SK-N-SH treated with all-trans-retinoic acid at 6 μM for 48 hours (cell line): ENCODE measurements at regions not wholly inside any gene's neighbourhood (a gene's known extent, or its start where the extent isn't known, plus 50 kb on each side); places are given as distances from the start of the nearest gene placed in this dataset.

Experiments used
- ATAC-seq: fragments of 200-7000 bp; cut with Tn5 transposase; 3 replicates; pipeline ENCODE4 v1.9.1; 2020; ENCODE audit warnings: mild to moderate bottlenecking, moderate library complexity
- ARNTL ChIP-seq: fragments of 450-650 bp; formaldehyde crosslinking; IDR thresholded peaks from 2 replicates; pipeline ENCODE4 v1.5.0; 2020; ENCODE audit warnings: low read depth, mild to moderate bottlenecking, moderate library complexity, borderline replicate concordance
- BACH2 ChIP-seq: fragments of 250-450 bp; sonication (Bioruptor Pico); IDR thresholded peaks from 2 replicates; pipeline ENCODE4 v1.9.0; 2021; ENCODE audit warnings: mild to moderate bottlenecking, borderline replicate concordance
- CREB5 ChIP-seq: fragments of 250-450 bp; sonication (Bioruptor Pico); IDR thresholded peaks from 2 replicates; pipeline ENCODE4 v1.5.1; 2020; ENCODE audit warnings: low read depth, mild to moderate bottlenecking, moderate library complexity
- CSDC2 ChIP-seq: fragments of 250-450 bp; sonication (Bioruptor Pico); IDR thresholded peaks from 2 replicates; pipeline ENCODE4 v1.5.0; 2020; ENCODE audit warnings: mild to moderate bottlenecking, moderate library complexity
- GLIS3 ChIP-seq: fragments of 250-450 bp; sonication (Bioruptor Pico); IDR thresholded peaks from 2 replicates; pipeline ENCODE4 v1.5.0; 2020; ENCODE audit warnings: mild to moderate bottlenecking, moderate library complexity
- ISL1 ChIP-seq: fragments of 250-450 bp; sonication (Bioruptor Pico); IDR thresholded peaks from 2 replicates; pipeline ENCODE4 v2.1.2; 2022; ENCODE audit warnings: mild to moderate bottlenecking, moderate library complexity
- OSR1 ChIP-seq: fragments of 250-450 bp; sonication (Bioruptor Pico); IDR thresholded peaks from 2 replicates; pipeline ENCODE4 v1.8.0; 2022; ENCODE audit warnings: moderate library complexity, mild to moderate bottlenecking, inconsistent platforms
- PPARA ChIP-seq: fragments of 250-450 bp; sonication (Bioruptor Pico); IDR thresholded peaks from 2 replicates; pipeline ENCODE4 v1.5.0; 2020; ENCODE audit warnings: mild to moderate bottlenecking, borderline replicate concordance
- RARB ChIP-seq: fragments of 250-450 bp; sonication (Bioruptor Pico); IDR thresholded peaks from 2 replicates; pipeline ENCODE4 v1.8.0; 2021; ENCODE audit warnings: mild to moderate bottlenecking, moderate library complexity
- SNAI2 ChIP-seq: fragments of 250-450 bp; sonication (Bioruptor Pico); IDR thresholded peaks from 2 replicates; pipeline ENCODE4 v1.5.0; 2020; ENCODE audit warnings: mild to moderate bottlenecking, moderate library complexity
- TCF4 ChIP-seq: fragments of 250-450 bp; sonication (Bioruptor Pico); IDR thresholded peaks from 2 replicates; pipeline ENCODE4 v1.8.0; 2021; ENCODE audit warnings: mild to moderate bottlenecking, moderate library complexity, borderline replicate concordance
- TOX ChIP-seq: fragments of 250-450 bp; sonication (Bioruptor Pico); IDR thresholded peaks from 2 replicates; pipeline ENCODE4 v1.8.0; 2021; ENCODE audit warnings: mild to moderate bottlenecking, moderate library complexity, borderline replicate concordance
- ZC3H10 ChIP-seq: fragments of 250-450 bp; sonication (Bioruptor Pico); IDR thresholded peaks from 2 replicates; pipeline ENCODE4 v1.5.1; 2021; ENCODE audit warnings: mild to moderate bottlenecking, moderate library complexity
- ZFP3 ChIP-seq: fragments of 250-450 bp; sonication (Bioruptor Pico); IDR thresholded peaks from 2 replicates; pipeline ENCODE4 v1.5.0; 2020; ENCODE audit warnings: mild to moderate bottlenecking, moderate library complexity
- ZFP30 ChIP-seq: fragments of 450-650 bp; formaldehyde crosslinking; IDR thresholded peaks from 2 replicates; pipeline ENCODE4 v1.5.0; 2022; ENCODE audit warnings: mild to moderate bottlenecking, moderate library complexity
- ZNF565 ChIP-seq: fragments of 450-650 bp; formaldehyde crosslinking; conservative IDR thresholded peaks from 2 replicates; pipeline ENCODE4 v1.5.0; 2020; ENCODE audit warnings: low read depth, mild to moderate bottlenecking, moderate library complexity
- ZNF70 ChIP-seq: fragments of 450-650 bp; formaldehyde crosslinking; IDR thresholded peaks from 2 replicates; pipeline ENCODE4 v1.5.0; 2020; ENCODE audit warnings: mild to moderate bottlenecking, moderate library complexity
- TF ChIP-seq, protein P1 (sequence below): fragments of 250-450 bp; sonication (Bioruptor Pico); IDR thresholded peaks from 2 replicates; pipeline ENCODE4 v1.5.0; 2020; ENCODE audit warnings: mild to moderate bottlenecking, moderate library complexity
- TF ChIP-seq, protein P2 (sequence below): fragments of 250-450 bp; sonication (Bioruptor Pico); IDR thresholded peaks from 2 replicates; pipeline ENCODE4 v1.5.1; 2021; ENCODE audit warnings: mild to moderate bottlenecking, moderate library complexity
- TF ChIP-seq, protein P3 (sequence below): fragments of 250-450 bp; sonication (Bioruptor Pico); IDR thresholded peaks from 2 replicates; pipeline ENCODE4 v1.8.0; 2020; ENCODE audit warnings: mild to moderate bottlenecking, moderate library complexity, borderline replicate concordance
- TF ChIP-seq, protein P4 (sequence below): fragments of 250-450 bp; sonication (Bioruptor Pico); IDR thresholded peaks from 2 replicates; pipeline ENCODE4 v1.8.0; 2021; ENCODE audit warnings: low read depth, mild to moderate bottlenecking, moderate library complexity, borderline replicate concordance

DNA sequence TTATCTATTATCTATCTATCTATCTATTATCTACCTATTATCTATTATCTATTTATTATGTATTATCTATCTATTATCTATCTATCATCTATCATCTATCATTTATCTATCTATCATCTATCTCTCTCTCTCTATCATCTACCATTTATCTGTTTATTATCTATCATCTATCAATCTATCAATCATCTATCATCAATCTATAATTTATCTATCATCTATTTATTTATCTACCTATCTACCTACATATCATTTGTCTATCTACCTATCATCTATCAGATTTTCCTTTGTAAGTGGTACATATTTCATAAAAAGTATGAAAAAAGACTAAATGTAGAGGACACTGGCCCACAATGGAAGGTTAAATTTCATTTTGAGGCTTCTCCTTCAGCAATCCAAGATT, 212.1 kb upstream of the EXOC2 start:
- no peak for ATAC-seq
- no peak for TF ChIP-seq ZFP3
- no peak for TF ChIP-seq PPARA
- TF ChIP-seq TCF4 (CRISPR knock-in tag): no peak
- no peak for TF ChIP-seq ZFP30 (CRISPR knock-in tag)
- no peak for TF ChIP-seq BACH2
- TF ChIP-seq SNAI2 (CRISPR knock-in tag): no peak
- TF ChIP-seq, protein P1, sequence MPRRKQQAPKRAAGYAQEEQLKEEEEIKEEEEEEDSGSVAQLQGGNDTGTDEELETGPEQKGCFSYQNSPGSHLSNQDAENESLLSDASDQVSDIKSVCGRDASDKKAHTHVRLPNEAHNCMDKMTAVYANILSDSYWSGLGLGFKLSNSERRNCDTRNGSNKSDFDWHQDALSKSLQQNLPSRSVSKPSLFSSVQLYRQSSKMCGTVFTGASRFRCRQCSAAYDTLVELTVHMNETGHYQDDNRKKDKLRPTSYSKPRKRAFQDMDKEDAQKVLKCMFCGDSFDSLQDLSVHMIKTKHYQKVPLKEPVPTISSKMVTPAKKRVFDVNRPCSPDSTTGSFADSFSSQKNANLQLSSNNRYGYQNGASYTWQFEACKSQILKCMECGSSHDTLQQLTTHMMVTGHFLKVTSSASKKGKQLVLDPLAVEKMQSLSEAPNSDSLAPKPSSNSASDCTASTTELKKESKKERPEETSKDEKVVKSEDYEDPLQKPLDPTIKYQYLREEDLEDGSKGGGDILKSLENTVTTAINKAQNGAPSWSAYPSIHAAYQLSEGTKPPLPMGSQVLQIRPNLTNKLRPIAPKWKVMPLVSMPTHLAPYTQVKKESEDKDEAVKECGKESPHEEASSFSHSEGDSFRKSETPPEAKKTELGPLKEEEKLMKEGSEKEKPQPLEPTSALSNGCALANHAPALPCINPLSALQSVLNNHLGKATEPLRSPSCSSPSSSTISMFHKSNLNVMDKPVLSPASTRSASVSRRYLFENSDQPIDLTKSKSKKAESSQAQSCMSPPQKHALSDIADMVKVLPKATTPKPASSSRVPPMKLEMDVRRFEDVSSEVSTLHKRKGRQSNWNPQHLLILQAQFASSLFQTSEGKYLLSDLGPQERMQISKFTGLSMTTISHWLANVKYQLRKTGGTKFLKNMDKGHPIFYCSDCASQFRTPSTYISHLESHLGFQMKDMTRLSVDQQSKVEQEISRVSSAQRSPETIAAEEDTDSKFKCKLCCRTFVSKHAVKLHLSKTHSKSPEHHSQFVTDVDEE (CRISPR knock-in tag): no peak
- TF ChIP-seq, protein P2, sequence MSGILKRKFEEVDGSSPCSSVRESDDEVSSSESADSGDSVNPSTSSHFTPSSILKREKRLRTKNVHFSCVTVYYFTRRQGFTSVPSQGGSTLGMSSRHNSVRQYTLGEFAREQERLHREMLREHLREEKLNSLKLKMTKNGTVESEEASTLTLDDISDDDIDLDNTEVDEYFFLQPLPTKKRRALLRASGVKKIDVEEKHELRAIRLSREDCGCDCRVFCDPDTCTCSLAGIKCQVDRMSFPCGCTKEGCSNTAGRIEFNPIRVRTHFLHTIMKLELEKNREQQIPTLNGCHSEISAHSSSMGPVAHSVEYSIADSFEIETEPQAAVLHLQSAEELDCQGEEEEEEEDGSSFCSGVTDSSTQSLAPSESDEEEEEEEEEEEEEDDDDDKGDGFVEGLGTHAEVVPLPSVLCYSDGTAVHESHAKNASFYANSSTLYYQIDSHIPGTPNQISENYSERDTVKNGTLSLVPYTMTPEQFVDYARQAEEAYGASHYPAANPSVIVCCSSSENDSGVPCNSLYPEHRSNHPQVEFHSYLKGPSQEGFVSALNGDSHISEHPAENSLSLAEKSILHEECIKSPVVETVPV (CRISPR knock-in tag): no peak
- no peak for TF ChIP-seq CSDC2 (CRISPR knock-in tag)
- TF ChIP-seq ZC3H10 (CRISPR knock-in tag): no peak

DNA sequence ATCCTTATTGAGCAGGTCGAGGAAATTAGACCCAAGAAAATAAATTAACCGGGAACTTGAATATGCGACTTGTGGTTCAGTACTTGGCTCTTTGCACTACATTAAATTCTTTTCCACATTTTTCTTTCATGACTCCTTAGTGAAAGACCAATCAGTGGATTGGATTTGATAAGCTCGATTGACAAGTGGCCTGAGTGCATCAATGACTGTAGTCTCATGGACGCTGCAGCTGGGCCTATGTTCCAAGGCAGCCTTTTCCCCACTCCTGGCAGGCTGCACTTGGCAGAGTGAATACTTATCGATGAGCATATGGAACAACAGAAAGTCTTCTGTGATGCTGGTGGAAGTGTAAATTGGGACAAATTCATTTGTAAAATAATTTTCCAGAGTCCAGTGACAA, 210.8 kb upstream of the EXOC2 start:
- no peak; the same call in 2 of the 3 replicates for ATAC-seq
- no peak for TF ChIP-seq CSDC2 (CRISPR knock-in tag)
- no peak for TF ChIP-seq PPARA
- no peak for TF ChIP-seq ZNF565 (CRISPR knock-in tag)
- no peak for TF ChIP-seq ZFP30 (CRISPR knock-in tag)
- no peak for TF ChIP-seq OSR1
- TF ChIP-seq CREB5 (CRISPR knock-in tag): no peak
- TF ChIP-seq ZC3H10 (CRISPR knock-in tag): no peak
- no peak for TF ChIP-seq ISL1
- TF ChIP-seq, protein P3, sequence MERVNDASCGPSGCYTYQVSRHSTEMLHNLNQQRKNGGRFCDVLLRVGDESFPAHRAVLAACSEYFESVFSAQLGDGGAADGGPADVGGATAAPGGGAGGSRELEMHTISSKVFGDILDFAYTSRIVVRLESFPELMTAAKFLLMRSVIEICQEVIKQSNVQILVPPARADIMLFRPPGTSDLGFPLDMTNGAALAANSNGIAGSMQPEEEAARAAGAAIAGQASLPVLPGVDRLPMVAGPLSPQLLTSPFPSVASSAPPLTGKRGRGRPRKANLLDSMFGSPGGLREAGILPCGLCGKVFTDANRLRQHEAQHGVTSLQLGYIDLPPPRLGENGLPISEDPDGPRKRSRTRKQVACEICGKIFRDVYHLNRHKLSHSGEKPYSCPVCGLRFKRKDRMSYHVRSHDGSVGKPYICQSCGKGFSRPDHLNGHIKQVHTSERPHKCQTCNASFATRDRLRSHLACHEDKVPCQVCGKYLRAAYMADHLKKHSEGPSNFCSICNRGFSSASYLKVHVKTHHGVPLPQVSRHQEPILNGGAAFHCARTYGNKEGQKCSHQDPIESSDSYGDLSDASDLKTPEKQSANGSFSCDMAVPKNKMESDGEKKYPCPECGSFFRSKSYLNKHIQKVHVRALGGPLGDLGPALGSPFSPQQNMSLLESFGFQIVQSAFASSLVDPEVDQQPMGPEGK: no peak
- no peak for TF ChIP-seq GLIS3 (CRISPR knock-in tag)
- TF ChIP-seq TCF4 (CRISPR knock-in tag): no peak
- TF ChIP-seq ZNF70 (CRISPR knock-in tag): no peak
- TF ChIP-seq, all 23 proteins: peak for 0

GRCh38 chr6:901696-902460, 208.9 kb upstream of the EXOC2 start:
- no peak for ATAC-seq
- TF ChIP-seq ZNF565 (CRISPR knock-in tag) (no peak), RARB (CRISPR knock-in tag) (no peak)

- ATAC-seq: no peak
- TF ChIP-seq ARNTL (CRISPR knock-in tag): no peak
- TF ChIP-seq, protein P2 (CRISPR knock-in tag): no peak
- TF ChIP-seq ZNF70 (CRISPR knock-in tag): no peak
- TF ChIP-seq, protein P4, sequence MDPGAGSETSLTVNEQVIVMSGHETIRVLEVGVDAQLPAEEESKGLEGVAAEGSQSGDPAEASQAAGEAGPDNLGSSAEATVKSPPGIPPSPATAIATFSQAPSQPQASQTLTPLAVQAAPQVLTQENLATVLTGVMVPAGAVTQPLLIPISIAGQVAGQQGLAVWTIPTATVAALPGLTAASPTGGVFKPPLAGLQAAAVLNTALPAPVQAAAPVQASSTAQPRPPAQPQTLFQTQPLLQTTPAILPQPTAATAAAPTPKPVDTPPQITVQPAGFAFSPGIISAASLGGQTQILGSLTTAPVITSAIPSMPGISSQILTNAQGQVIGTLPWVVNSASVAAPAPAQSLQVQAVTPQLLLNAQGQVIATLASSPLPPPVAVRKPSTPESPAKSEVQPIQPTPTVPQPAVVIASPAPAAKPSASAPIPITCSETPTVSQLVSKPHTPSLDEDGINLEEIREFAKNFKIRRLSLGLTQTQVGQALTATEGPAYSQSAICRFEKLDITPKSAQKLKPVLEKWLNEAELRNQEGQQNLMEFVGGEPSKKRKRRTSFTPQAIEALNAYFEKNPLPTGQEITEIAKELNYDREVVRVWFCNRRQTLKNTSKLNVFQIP (CRISPR knock-in tag): no peak
- TF ChIP-seq, protein P1 (CRISPR knock-in tag): no peak
- TF ChIP-seq TOX (CRISPR knock-in tag): no peak
- no peak for TF ChIP-seq GLIS3 (CRISPR knock-in tag)
Observed at GRCh38 chr6:900716-901605, 208.0 kb upstream of the EXOC2 start.
